Stimulated activated CD4-positive, alpha-beta T cell treated with anti-CD3 and anti-CD28 coated beads, TNF-alpha, amount 100 ng/mL, for 4 hours (primary cell): ENCODE measurements at regions not wholly inside any gene's neighbourhood (a gene's known extent, or its start where the extent isn't known, plus 50 kb on each side); places are given as distances from the start of the nearest gene placed in this dataset.
"Not testable (repeated sequence)": the region's sequence is repeated elsewhere in the genome, so short reads cannot be mapped to it uniquely, and the experiment has no call there.

ENCODE experiments used
- DNase-seq, 3 experiments: peaks; one replicate each; pipeline ENCODE4 v3.0.0-alpha.2; 2020; ENCODE audit warnings: low read depth in 3 of 3

- DNase-seq, result no peak
Measured at GRCh38 chr20:53891306-53891894, 179.0 kb downstream of the BCAS1 start.

DNA sequence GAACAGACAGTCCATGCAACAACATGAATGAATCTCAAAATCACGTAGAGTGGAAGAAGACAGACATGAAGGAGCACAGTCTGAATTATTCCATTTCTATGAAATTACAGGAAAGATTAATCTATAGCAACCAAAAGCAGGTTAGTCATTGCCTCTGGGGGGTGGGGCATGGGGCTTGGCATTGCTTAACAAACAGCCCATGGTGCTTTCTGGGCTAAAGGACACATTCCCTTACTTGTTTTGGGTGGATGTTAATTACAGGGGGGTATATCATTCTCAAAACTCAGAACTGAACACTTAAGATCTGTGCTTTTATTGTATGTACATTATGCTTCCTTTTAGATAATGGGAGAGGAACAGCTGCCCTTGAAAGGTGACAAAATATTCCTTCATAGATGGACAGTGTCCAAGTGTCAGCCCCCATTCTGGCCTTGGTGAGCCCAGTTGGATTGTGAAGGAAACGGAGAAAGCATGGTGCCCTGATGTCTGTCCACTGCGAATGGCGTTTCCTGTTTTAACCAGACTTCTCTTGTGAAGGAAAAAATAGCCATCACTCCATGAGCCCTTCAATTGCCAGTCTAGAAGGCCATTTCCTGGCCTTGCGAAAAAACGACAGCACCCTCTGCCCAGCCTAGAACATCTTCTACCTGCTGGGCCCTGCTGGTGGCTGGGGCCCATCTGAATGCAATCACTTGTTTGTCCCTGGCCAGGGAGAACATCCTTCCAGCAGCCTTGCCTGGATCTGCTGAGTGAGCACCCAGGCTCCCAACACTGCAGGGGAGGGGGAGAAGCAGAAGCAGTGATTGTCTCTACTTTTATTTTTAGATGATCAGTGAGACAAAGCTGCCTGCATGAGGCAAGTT, 179.7 kb downstream of the BCAS1 start:
- DNase-seq, result no peak

GRCh38 chr20:53889411-53890148, 180.8 kb downstream of the BCAS1 start:
- DNase-seq, result no peak

DNA sequence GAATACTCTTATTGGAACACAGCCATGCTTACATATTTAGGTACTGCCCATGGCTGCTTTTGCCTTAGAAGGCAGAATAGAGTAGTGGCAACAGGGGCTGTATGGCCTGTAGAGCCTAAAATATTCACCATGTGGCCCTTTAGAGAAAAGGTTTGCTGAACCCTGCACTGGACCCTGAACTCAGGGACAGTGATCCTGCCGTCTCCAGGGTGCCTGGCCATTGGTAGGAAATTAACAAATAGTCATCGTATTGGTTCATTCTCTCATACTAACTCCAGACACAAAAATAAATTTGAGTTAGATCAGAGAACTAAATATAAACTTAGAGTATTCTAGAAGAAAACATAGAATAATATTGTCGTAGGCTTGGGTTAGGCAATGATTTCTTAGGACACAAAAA, 181.4 kb downstream of the BCAS1 start:
- DNase-seq, result no peak

GRCh38 chr20:53888510-53888909, 181.9 kb downstream of the BCAS1 start:
- no peak for DNase-seq

DNA sequence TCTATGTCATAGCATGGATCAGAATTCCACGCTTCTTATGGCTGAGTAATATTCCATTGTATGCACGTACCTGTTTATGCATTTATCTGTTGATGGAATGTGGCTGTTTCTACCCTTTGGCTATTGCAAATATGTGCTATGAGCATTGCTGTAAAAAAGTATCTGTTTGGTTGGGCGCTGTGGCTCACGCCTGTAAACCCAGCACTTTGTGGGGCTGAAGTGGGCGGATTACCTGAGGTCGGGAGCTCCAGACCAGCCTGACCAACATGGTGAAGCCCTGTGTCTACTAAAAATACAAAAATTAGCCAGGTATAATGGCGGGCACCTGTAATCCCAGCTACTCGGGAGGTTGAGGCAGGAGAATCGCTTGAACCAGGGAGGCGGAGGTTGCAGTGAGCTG, 182.4 kb downstream of the BCAS1 start:
- no peak for DNase-seq

- DNase-seq, result peak in 2 of 3 experiments; percentile 40 to 49
Measured at GRCh38 chr20:53884859-53885541, 185.4 kb downstream of the BCAS1 start.

DNA sequence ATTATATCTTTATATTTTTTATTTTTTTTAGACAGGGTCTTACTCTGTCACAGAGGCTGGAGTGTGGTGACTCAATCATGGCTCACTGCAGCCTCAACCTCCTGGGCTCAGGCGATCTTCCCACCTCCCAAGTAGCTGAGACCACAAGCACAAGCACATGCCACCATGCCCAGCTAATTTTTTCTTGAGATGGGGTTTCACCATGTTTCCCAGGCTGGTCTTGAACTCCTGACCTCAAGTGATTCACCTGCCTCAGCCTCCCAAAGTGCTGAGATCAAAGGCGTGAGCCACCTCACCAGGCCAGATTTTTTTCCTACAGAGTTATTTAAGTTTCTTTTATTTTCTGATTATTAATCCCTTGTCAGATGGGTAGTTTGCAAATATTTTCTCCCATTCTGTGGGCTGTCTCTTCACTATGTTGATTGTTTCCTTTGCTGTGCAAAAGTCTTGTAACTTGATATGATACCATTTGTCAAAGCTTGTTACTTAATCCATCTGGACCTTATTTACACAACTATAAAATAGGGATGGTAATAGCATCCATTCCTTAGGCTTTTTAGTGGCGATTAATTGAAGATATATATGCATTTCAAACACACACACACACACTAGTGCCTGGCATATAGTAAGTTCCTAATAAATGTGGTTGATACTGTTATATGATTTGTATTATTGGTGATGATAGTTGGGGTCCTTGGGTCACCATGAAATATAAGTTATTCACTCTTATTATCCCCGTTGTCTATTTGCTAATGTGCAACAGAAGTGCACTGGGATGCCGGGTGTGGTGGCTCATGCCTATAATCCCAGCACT, 187.1 kb downstream of the BCAS1 start:
- no peak for DNase-seq

GRCh38 chr20:53882438-53882986, 187.9 kb downstream of the BCAS1 start:
- not testable (repeated sequence) for DNase-seq

DNA sequence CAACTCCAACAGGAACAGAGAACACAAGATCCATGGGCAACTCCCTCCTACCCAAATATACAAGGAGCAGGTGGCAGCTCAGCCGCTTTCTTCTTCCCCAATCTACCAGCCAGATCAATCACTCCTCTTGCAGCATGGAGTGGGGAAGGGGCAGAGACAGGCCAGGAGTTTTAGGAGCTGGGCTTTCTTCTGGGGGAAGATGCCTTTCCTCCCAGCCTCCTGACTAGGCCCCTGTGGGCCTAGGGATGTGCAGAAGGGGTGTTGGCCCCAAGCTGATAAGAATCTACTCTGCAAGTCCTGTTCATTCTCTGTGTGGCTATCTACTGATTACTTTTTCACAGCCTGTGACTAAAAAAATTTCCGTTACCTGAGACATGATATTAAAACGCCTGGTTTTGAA, 189.0 kb downstream of the BCAS1 start:
- DNase-seq, result no peak

DNA sequence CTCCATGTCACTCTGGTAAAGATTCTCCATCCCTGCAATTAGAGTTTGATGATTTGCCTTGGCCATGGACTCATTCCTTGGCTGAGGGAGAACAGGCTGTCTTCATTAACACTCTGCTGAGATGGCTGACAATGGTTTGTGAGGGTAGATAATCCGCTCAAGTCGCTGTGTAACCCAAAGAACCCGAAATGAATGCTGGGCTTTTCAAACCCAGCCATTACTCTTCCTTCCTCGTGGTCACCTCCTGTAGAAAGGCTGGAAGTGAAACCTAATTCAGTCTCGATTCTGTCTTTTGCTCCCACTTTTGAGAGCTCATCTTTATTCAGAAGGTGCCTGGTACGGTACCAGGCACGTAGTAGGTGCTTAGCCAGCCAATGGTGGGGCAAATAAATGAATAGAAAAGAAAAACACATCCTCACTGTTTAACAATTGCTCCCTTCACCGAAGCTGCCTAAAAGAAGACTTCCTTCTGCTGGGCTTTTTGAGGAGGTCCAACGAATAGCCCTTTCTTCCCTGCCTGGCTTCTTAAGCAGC, 190.2 kb downstream of the BCAS1 start:
- no peak for DNase-seq

DNA sequence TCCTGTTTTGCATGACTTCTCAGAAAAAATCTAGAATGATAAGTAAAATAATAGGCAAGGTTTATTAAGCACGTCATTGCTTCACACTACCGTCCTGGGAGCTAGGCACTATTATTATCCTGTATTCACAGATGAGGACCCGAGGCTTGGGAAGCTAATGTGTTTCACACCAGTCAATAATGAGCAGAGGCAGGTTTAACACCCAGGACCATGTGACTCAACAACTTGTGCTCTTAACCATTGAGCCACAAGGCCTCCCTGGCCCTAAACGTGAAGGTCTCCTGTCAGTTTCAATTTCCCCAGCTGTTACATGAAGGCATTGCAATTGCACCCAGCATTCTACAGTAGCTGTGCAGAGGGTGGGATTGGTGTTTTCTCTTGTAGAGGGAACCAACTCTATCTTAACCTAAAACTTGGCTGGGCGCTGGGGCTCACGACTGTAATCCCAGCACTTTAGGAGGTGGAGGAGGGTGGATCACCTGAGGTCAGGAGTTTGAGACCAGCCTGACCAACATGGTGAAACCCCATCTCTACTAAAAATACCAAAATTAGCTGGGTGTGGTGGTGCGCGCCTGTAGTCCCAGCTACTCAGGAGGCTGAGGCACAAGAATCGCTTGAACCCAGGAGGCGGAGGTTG, 191.2 kb downstream of the BCAS1 start:
- no peak for DNase-seq

DNA sequence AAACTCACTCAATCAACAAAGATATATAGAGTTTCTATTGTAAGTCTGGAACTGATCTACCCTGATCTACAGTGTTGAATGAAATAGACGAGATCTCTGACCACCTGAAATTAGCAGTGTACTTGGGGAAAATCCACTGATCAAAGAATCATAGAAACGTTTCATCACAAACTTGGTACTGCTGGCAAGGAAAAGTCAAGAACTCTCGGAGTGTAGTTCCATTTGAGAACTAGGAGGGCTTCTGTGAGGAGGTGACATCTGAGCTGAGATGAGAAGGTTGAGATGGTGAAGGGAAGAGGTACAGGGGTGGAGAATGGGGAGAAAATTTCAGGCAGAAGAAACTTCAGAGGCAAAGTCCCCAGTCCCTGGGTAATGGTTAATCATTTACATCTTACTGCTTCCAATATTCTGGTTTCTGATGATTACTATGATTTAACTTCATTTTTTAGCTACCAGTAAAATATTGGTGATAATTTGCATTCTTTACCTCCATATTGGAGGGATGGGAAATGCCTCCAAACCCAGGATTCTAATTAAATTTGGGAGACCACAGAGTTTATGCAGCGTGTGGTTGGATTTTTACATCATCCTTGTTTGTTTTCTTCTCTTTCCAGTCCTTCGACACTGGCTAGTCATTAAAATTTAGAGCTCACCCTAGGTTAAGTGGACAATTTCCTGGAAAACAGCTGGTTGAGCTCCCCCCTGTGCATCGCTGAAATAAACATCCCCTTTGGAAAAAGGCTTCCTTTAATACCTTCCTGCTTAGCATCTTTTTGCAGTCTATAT, 191.9 kb downstream of the BCAS1 start:
- DNase-seq, result no peak

DNA sequence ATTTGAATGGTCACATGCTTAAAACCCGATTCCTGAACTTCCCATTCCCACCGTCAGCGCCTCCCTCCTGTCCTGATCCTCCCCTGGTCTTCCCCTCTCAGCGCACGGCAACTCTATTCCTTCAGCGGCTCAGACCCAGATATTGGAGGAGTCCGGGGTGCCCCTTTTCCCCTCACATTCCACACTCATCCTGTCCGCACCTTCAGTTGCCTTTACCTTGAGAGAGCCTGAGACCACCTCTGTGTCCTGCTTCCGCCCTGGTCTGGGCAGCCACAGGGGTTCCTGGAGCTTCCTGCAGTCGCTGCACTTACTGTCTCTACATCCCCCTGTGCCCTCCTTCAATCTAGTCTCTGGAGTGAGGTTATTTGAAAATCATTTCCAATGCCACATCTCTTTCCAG, 193.4 kb downstream of the BCAS1 start:
- no peak for DNase-seq

DNA sequence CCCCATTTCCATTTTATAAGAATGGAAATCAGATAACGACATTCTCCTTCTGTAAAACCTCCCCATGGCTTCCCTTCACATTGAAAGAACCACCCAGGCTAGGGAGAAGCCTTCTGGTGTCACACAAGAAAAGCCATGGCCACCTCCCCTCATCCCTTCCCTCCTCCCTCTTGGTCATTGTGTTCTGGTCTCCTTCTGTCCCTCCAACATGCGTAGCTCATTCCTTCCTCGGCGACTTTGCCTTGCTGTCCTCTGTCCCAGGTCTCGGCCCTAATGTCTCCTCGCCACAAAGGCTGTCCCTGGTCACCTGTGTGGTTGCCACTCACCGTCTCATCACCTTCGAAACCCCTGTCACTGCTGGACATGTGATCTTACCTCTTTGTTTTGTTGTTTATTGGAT, 193.9 kb downstream of the BCAS1 start:
- DNase-seq, result no peak

- no peak for DNase-seq
Measured at GRCh38 chr20:53875452-53875851, 194.9 kb downstream of the BCAS1 start.

DNA sequence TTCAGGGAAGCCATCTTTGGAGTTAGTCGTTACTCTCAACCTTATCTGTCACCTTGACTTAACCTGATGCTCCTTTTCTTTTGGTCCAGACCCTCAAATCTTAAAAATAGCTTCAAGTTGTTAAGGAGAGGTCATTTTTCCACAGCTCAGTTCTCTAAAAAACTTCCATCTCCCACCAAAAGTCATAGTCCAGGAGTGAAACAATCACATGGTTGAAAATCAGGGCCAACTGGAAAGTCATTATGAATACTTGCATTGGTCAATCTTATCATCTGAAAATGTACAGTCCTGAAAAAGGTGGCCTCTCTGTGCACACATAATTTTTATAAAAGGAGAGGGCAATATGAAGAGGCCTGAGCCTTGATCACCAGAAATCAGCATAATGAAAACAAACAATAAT, 195.7 kb downstream of the BCAS1 start:
- DNase-seq, result no peak

DNA sequence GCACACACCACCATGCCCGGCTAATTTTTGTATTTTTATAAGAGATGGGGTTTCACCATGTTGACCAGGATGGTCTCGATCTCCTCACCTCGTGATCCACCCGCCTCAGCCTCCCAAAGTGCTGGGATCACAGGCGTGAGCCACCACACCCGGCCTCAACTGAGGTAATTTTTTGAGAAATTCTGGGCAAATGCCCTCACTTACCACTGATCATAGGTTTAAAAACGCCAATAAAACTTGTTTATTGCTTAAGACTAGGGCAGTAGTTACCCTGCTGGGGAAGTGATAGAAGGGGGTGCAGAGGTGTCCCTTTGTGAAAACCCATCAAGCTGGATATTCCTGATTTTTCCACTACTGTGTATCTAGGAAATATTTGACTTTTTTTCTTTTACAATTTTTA, 196.3 kb downstream of the BCAS1 start:
- DNase-seq, result no peak

DNA sequence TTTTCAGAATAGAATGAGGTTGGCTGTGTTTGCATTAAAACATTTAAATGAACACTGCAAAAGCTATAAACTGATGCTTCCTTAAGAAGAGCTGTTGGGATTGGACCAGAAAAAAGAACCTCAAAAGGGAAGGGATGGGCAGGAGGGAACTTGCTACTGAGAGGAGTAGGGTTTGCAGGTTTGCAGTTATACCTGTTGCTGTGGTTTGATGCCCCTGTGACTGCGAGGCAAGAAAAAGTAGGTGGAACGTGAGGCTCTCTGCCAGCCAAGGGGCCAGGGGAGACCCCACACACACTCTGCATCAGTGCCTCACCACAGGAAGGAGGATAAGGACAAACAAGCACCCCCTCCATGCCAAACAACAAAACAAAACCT, 197.2 kb downstream of the BCAS1 start:
- DNase-seq, result no peak
